ENCODE measurements at regions not wholly inside any gene's neighbourhood (a gene's known extent, or its start where the extent isn't known, plus 50 kb on each side); places are given as distances from the start of the nearest gene placed in this dataset.

DNA sequence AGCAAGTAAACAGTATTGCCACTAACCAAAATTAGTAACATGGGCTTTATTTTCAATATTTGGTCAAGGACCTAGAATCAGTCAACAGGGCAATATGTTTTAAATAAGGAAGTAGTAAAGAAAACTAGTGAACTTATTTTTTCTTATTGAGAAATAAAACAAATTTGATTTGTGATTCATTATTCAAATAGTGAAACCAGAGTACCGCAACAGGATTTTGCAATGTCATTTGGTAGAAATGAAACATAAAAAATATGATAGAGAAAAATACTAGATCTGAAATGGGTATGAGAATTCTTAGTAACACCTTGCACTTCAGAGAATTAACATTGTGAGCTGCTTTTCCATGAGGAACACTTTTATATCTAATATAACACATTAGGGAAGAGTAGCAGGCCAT, 291.8 kb upstream of the GBE1 start:
- H3K4me2 ChIP-seq = no peak overlapping the region

DNA sequence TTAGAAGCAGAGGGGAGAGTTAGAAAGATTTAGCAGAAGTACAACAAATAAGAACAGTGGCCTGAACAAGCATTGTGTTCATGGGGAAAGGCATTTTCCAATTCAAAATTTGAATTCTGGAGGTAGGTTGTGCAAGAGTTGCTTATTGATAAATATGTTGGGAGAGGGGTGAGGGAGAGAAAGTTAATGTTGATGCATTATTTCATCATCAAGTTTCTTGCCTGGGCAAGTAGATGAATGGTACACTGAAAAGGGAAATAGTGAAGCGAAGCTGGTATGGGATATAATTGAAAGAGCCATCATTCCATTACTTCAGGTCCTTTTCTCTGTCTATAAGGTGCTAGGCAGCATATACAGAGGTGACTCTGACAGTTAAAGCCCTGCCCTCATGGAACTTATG, 288.9 kb upstream of the GBE1 start:
- no peaks in the 10 kb centered on the region for H4K20me1 ChIP-seq
- H3K4me3 ChIP-seq = no peak overlapping the region
- no peak for TF ChIP-seq Cebpa-rat (IDR thresholded peaks at IDR 0.05)
- no peaks in the 10 kb centered on the region for H3K9me3 ChIP-seq (replicated peaks in 1 of 11)
- no peak overlapping the region for H3K4me2 ChIP-seq
- no peak overlapping the region for H3K9ac ChIP-seq
- H3K36me3 ChIP-seq = no peaks in the 10 kb centered on the region
- H3K27me3 ChIP-seq = no peaks in the 10 kb centered on the region
- no peak overlapping the region for H3K27ac ChIP-seq
- no peaks in the 10 kb centered on the region for H3K4me1 ChIP-seq

More for the DNA sequence above, 291.8 kb upstream of the GBE1 start:
- H4K20me1 ChIP-seq = no peaks in the 10 kb centered on the region
- no peaks in the 10 kb centered on the region for H3K27me3 ChIP-seq
- no peak overlapping the region for H3K27ac ChIP-seq
- H3K4me1 ChIP-seq = no peaks in the 10 kb centered on the region
- no peak overlapping the region for H3K9ac ChIP-seq
- no peak for TF ChIP-seq Cebpa-rat (IDR thresholded peaks at IDR 0.05)
- H3K4me3 ChIP-seq = no peak overlapping the region
- H3K9me3 ChIP-seq (replicated peaks in 1 of 11) = no peaks in the 10 kb centered on the region
- H3K36me3 ChIP-seq = no peaks in the 10 kb centered on the region

DNA sequence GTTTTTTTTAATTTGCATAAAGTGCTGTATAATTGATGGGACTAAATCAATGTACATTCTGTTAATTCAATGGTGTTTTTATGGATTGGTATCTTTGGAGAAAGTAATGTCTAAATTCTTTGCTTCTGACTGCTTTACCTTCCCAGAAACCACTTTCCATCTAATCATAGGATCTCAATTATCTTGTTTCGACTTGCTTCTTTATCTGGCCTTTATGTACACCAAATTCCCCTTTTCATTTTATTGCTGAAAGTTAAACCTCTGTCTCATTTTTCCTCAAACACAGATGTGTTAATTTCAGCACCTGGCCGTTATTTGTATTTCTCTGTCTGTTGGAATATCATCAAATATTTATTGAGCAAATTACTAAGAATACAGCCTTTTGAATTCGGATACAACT, 287.3 kb upstream of the GBE1 start:
- TF ChIP-seq Cebpa-rat (IDR thresholded peaks at IDR 0.05) = no peak
- no peaks in the 10 kb centered on the region for H4K20me1 ChIP-seq
- no peak overlapping the region for H3K4me3 ChIP-seq
- H3K9me3 ChIP-seq (replicated peaks in 1 of 11) = no peaks in the 10 kb centered on the region
- H3K9ac ChIP-seq = no peak overlapping the region
- no peaks in the 10 kb centered on the region for H3K27me3 ChIP-seq
- no peaks in the 10 kb centered on the region for H3K4me1 ChIP-seq
- H3K4me2 ChIP-seq = no peak overlapping the region
- H3K27ac ChIP-seq = no peak overlapping the region
- H3K36me3 ChIP-seq = no peaks in the 10 kb centered on the region

DNA sequence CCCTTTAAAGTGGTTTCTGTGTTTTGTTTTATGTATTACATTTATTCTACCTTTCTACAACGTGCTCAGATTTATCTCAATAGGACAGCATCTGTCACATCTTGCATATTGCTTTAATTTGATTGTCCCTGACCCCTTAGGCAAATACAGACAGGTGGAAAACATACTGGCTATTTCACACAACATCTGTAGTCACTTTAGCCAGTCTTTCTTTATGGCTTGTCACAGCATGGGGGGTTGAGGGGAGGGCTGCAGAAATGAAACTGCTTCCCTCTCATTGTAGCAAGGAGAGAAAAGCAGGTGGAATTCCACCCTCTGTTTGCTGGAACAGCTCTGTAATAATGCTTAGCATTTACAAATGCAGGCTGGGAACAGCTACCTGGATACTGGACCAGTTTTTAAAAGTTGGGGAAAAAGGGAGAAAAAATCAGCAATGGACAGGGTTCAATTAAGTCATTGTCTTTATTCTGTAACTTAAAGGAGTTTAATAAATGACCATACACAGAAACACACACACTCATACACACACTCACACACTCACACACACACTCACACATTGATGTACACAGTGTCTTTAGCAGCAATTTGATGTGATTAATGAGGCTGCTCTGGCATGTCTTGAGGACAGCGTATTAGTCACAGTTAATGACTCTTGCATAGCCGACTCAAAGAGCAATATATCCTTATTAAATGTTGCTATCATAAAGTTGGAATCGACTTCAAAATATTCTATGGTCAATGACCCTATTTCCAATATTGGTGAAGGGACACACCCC, 283.7 kb upstream of the GBE1 start:
- Histone ChIP-seq H3K4me1 (no peaks in the 10 kb centered on the region), H3K9me3 (replicated peaks in 1 of 11) (peaks cover 0 to under 1% (median 0%) of the 10 kb centered on the region in 11 experiments; a peak in 1 of 22 replicates), H3K4me3 (no peak overlapping the region), H3K27me3 (no peaks in the 10 kb centered on the region), H4K20me1 (no peaks in the 10 kb centered on the region), H3K9ac (no peak overlapping the region), H3K4me2 (no peak overlapping the region), H3K36me3 (no peaks in the 10 kb centered on the region), H3K27ac (no peak overlapping the region)
- no peak for TF ChIP-seq Cebpa-rat (IDR thresholded peaks at IDR 0.05)

DNA sequence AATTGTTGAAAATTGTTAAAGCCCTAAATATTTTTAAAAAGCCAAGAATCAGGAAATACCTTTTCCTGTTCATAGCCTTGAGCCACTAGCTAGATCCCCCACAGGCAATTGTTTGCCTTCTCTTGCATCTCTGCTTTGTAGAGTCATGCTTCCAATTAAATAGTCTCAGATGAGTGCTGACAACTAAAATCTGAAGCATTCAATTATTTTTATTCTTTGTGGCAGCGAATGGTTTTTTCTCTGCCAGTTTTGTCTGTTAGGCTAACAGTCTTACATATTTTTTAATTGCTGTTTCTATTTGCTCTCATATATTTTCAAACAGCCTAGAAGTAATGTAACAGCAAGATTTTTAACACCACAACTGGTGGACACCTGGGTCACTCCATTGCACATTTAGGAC, 277.1 kb upstream of the GBE1 start:
- Histone ChIP-seq H3K4me2 (no peak overlapping the region), H3K27me3 (no peaks in the 10 kb centered on the region), H3K4me1 (no peaks in the 10 kb centered on the region), H3K36me3 (no peaks in the 10 kb centered on the region), H3K4me3 (no peak overlapping the region), H3K27ac (no peak overlapping the region), H4K20me1 (no peaks in the 10 kb centered on the region), H3K9ac (no peak overlapping the region), H3K9me3 (replicated peaks in 1 of 11) (peaks cover 0 to 6% (median 0%) of the 10 kb centered on the region in 11 experiments; a peak in 1 of 22 replicates)
- TF ChIP-seq Cebpa-rat (IDR thresholded peaks at IDR 0.05) = no peak

DNA sequence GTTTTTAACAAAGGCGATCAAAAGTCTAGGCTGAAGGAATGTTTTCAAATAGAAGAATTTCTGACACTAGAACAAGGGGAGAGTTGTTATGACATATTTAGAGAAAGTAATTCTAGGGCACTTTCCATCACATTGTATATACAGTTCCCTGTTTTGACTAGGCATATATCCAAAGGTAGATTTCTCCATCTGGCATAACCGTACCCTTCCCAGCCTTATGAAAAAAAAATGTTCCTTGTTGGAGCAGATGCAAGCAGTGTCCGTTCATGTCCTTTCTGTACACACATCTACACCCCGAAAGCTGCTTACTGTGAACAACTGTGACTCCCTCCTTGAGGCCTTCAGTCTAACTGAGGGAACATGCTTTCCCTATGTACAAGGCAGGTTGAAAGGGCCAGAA, 271.7 kb upstream of the GBE1 start:
- no peaks in the 10 kb centered on the region for H3K27me3 ChIP-seq
- H3K27ac ChIP-seq = no peak overlapping the region
- H3K4me3 ChIP-seq = no peak overlapping the region
- H3K9me3 ChIP-seq (replicated peaks in 1 of 11) = no peaks in the 10 kb centered on the region
- H3K36me3 ChIP-seq = no peaks in the 10 kb centered on the region
- H3K9ac ChIP-seq = no peak overlapping the region
- no peaks in the 10 kb centered on the region for H3K4me1 ChIP-seq
- TF ChIP-seq Cebpa-rat (IDR thresholded peaks at IDR 0.05) = no peak
- H3K4me2 ChIP-seq = no peak overlapping the region
- no peaks in the 10 kb centered on the region for H4K20me1 ChIP-seq

DNA sequence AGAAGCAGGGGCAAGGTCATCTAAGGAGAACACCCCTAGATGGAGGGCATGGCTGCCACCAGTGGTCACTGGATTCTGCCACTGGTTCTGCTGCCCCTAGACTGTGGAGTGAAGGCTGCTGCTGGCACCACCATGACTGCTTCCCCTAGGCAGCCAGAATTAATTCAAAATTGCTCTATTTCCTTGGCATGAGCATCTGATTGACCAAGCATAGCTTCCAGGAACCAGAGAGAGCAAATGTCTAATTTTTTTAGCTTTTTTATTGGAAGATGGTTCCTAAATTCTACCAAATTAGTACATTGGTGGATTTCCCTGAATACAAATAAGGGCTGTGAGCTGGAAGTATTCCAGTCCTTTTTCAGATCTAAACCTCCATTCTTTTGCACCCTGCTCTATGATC, 270.2 kb upstream of the GBE1 start:
- no peak for TF ChIP-seq Cebpa-rat (IDR thresholded peaks at IDR 0.05)
- no peaks in the 10 kb centered on the region for H3K27me3 ChIP-seq
- no peak overlapping the region for H3K4me3 ChIP-seq
- H3K36me3 ChIP-seq = no peaks in the 10 kb centered on the region
- H3K4me1 ChIP-seq = no peaks in the 10 kb centered on the region
- H4K20me1 ChIP-seq = no peaks in the 10 kb centered on the region
- no peak overlapping the region for H3K4me2 ChIP-seq
- H3K9ac ChIP-seq = no peak overlapping the region
- no peak overlapping the region for H3K27ac ChIP-seq
- H3K9me3 ChIP-seq (replicated peaks in 1 of 11) = no peaks in the 10 kb centered on the region

DNA sequence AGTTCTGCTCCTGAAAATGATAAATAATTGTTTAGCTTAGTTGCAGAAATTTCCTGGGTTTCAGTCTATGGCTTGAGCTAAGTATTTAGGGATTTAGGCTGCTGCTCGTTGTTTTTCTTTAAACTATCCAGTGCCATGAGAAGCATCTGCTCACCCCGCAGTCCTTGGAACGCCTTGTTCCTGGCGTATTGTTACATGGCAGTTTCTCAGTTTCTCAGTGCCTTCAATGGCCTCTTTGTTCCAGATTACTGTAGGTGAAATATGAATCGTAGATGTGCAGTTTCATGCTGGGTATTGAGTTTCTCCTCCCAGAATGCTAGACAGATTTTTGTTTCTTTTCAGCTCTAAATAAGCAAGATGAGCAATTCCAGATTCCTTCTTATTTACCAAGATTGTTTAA, 269.5 kb upstream of the GBE1 start:
- Histone ChIP-seq H3K4me2 (no peak overlapping the region), H3K27ac (no peak overlapping the region), H3K4me1 (no peaks in the 10 kb centered on the region), H4K20me1 (no peaks in the 10 kb centered on the region), H3K9me3 (replicated peaks in 1 of 11) (no peaks in the 10 kb centered on the region), H3K4me3 (no peak overlapping the region), H3K27me3 (no peaks in the 10 kb centered on the region), H3K9ac (no peak overlapping the region), H3K36me3 (no peaks in the 10 kb centered on the region)
- no peak for TF ChIP-seq Cebpa-rat (IDR thresholded peaks at IDR 0.05)

DNA sequence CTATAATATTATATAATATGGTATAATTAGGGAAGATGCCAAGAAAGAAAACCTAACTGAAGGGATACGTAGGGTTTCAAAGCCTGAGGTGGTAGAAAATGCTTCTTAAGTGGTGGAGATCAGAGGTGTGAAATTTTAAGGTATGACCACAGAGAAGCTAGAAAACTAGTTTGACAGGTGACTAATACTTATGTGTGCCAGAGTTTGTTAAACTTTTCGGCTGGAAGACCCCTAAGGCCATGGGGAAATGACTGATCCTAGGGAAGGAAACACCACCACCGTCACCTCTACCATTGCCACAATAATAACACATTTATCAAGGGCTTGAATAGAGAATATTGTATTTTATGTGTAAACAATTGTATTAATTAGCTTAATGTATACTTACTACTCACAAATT, 261.4 kb upstream of the GBE1 start:
- no peaks in the 10 kb centered on the region for H3K9me3 ChIP-seq (replicated peaks in 1 of 11)
- no peak overlapping the region for H3K27ac ChIP-seq
- no peak for TF ChIP-seq Cebpa-rat (IDR thresholded peaks at IDR 0.05)
- no peaks in the 10 kb centered on the region for H3K36me3 ChIP-seq
- no peak overlapping the region for H3K9ac ChIP-seq
- peaks cover 0 to 8% (median 2%) of the 10 kb centered on the region in 10 experiments; a peak in 7 of 20 replicates for H3K4me1 ChIP-seq
- H3K27me3 ChIP-seq = no peaks in the 10 kb centered on the region
- H3K4me2 ChIP-seq = no peak overlapping the region
- no peaks in the 10 kb centered on the region for H4K20me1 ChIP-seq
- no peak overlapping the region for H3K4me3 ChIP-seq

DNA sequence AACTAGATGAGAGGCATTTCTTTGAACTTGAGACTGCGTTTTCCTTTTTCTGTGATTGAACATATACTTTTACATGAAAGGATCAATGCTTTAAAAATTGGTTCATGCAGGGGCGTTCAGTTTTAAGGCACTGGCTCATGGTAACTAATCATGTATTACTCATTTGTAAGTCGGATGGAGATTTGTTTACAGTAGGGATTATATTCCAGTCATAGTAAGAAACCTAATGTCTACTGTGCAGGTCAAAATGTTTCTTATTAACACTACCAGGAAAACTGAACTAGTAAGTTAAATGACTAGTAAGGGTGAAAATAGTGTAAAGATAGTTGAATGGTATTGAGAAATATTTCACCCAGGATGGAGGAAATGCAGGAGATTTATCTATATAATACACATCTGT, 258.8 kb upstream of the GBE1 start:
- H3K9me3 ChIP-seq (replicated peaks in 1 of 11) = no peaks in the 10 kb centered on the region
- H4K20me1 ChIP-seq = no peaks in the 10 kb centered on the region
- H3K27ac ChIP-seq = no peak overlapping the region
- no peaks in the 10 kb centered on the region for H3K27me3 ChIP-seq
- no peak for TF ChIP-seq Cebpa-rat (IDR thresholded peaks at IDR 0.05)
- no peaks in the 10 kb centered on the region for H3K36me3 ChIP-seq
- peaks cover 0 to 7% (median 1%) of the 10 kb centered on the region in 10 experiments; a peak in 7 of 20 replicates for H3K4me1 ChIP-seq
- H3K9ac ChIP-seq = no peak overlapping the region
- H3K4me2 ChIP-seq = no peak overlapping the region
- no peak overlapping the region for H3K4me3 ChIP-seq

Measured in BLaER1 treated with 17β-estradiol and CSF1 and Interleukin-3, amounts not matched to agents 10 nM and 100 nM (cell line).